ENCODE measurements at regions not wholly inside any gene's neighbourhood (a gene's known extent, or its start where the extent isn't known, plus 50 kb on each side); places are given as distances from the start of the nearest gene placed in this dataset.

GRCh38 chr14:22380571-22381407 lies 208.2 kb downstream of the DAD1 start:
- TF ChIP-seq EZH2 (IDR thresholded peaks at IDR 0.05; ENCODE audit: insufficient read depth, poor library complexity, severe bottlenecking): no peak
- no peak for TF ChIP-seq EZH2phosphoT487 (IDR thresholded peaks at IDR 0.05; ENCODE audit: insufficient read depth, low read depth)

Data from GM23248 (cell line).